ENCODE measurements at regions not wholly inside any gene's neighbourhood (a gene's known extent, or its start where the extent isn't known, plus 50 kb on each side); places are given as distances from the start of the nearest gene placed in this dataset.

DNA sequence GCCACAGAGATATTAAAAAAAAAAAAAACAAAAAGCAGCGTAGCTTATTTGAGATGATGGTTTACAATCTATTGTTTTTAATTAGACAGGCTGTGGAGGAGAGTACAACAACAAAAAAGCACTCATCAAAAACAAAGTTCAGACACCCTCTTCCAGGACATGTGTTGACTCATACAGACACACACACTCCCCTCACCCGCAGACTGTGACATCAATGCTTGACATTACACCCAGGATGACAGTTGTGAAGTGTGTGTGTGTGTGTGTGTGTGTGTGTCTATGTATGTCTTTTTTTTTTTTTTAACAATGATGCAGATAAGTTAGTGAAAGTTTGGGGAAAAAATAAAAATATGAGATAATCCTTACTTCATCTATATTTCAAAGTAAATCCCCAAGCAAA, 303.6 kb downstream of the GPAM start:
- no peak overlapping the region for H3K4me2 ChIP-seq
- no peak overlapping the region for H3K4me3 ChIP-seq
- no peak for ATAC-seq
- POLR2A ChIA-PET = no interaction called here
- H3K9me3 ChIP-seq = no peaks in the 10 kb centered on the region; the same call in 2 of the 3 replicates
- no peaks in the 10 kb centered on the region for H3K4me1 ChIP-seq
- CTCF ChIA-PET = no interaction called here
- no peak for FAIRE-seq
- DNase-seq (ENCODE audit: low read depth in 1 of 2, low spot score in 1 of 2) = no peak
- no peak for TF ChIP-seq ZSCAN20 (CRISPR knock-in tag; IDR thresholded peaks at IDR 0.05)
- TF ChIP-seq KDM5A (IDR thresholded peaks at IDR 0.05) = no peak
- TF ChIP-seq SREBF2 (IDR thresholded peaks at IDR 0.05) = no peak
- TF ChIP-seq MAFK (IDR thresholded peaks at IDR 0.05; ENCODE audit: partially characterized antibody) = no peak
- TF ChIP-seq RARB (CRISPR knock-in tag; IDR thresholded peaks at IDR 0.05) = no peak
- TF ChIP-seq NPAS2 (CRISPR knock-in tag; IDR thresholded peaks at IDR 0.05; ENCODE audit: borderline replicate concordance) = no peak
- TF ChIP-seq, protein P1, sequence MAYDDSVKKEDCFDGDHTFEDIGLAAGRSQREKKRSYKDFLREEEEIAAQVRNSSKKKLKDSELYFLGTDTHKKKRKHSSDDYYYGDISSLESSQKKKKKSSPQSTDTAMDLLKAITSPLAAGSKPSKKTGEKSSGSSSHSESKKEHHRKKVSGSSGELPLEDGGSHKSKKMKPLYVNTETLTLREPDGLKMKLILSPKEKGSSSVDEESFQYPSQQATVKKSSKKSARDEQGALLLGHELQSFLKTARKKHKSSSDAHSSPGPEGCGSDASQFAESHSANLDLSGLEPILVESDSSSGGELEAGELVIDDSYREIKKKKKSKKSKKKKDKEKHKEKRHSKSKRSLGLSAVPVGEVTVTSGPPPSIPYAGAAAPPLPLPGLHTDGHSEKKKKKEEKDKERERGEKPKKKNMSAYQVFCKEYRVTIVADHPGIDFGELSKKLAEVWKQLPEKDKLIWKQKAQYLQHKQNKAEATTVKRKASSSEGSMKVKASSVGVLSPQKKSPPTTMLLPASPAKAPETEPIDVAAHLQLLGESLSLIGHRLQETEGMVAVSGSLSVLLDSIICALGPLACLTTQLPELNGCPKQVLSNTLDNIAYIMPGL (CRISPR knock-in tag; IDR thresholded peaks at IDR 0.05; ENCODE audit: borderline replicate concordance) = no peak
- TF ChIP-seq ZNF302 (CRISPR knock-in tag; IDR thresholded peaks at IDR 0.05) = no peak
- no peak for TF ChIP-seq CHD4 (IDR thresholded peaks at IDR 0.05; ENCODE audit: borderline replicate concordance)
- TF ChIP-seq SMC3 (IDR thresholded peaks at IDR 0.05) = no peak
- TF ChIP-seq ESRRA (IDR thresholded peaks at IDR 0.05; ENCODE audit: borderline replicate concordance, low read length) = no peak
- no peak for TF ChIP-seq RAD21 (conservative IDR thresholded peaks at IDR 0.05 in 1 of 2, IDR thresholded peaks at IDR 0.05 in 1 of 2)
- TF ChIP-seq BHLHE40 (IDR thresholded peaks at IDR 0.05; ENCODE audit: low read depth, low read length) = no peak
- TF ChIP-seq TFCP2L1 (CRISPR knock-in tag; IDR thresholded peaks at IDR 0.05) = no peak
- TF ChIP-seq POLR2A (IDR thresholded peaks at IDR 0.05; ENCODE audit: low read length) = no peak
- TF ChIP-seq EHF (CRISPR knock-in tag; IDR thresholded peaks at IDR 0.05) = no peak
- no peak for TF ChIP-seq MAZ (IDR thresholded peaks at IDR 0.05; ENCODE audit: borderline replicate concordance, low read depth, low read length)
- TF ChIP-seq MYC (IDR thresholded peaks at IDR 0.05; ENCODE audit: borderline replicate concordance, low read length) = no peak
- no peak for TF ChIP-seq CEBPB (IDR thresholded peaks at IDR 0.05)
- H3K27ac ChIP-seq = no peak overlapping the region
- WGBS (ENCODE audit: missing lambda C conversion rate) = 1% methylated on average over 2 of the region's 2 CpGs

DNA sequence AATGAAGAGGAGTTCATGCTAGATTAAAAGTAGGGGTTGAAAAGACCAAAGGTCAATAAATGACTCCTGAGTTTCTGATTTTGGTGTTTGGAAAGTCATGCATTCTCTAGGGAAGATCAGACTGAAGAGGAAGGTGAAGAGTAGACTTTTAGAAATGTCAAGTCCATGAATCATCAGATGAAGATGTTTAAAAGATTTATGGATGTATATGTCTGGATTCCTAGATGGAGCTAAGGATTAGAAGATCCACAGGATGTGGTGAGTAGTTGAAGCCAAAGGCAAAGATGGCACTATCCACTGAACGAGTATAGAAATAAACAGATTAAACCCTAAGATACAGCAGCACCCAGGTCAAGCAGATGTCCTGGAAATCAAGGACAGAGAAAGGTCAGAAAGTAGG, 298.5 kb downstream of the GPAM start:
- ChIA-PET POLR2A (no interaction called here), CTCF (interaction anchor here (0.6 kb wide), 1 partner anchor 11 kb away, joined by 4 read pairs; no protein-coding TSS in a partner anchor)
- ATAC-seq (no peak), DNase-seq (ENCODE audit: low read depth in 1 of 2, low spot score in 1 of 2) (no peak), FAIRE-seq (no peak)
- no peak for TF ChIP-seq RCOR1 (IDR thresholded peaks at IDR 0.05; ENCODE audit: low read depth, low read length)
- no peak for TF ChIP-seq KDM5A (IDR thresholded peaks at IDR 0.05)
- TF ChIP-seq POLR2AphosphoS2 (conservative IDR thresholded peaks at IDR 0.05; ENCODE audit: low read length) = no peak
- TF ChIP-seq HOXA7 (CRISPR knock-in tag; IDR thresholded peaks at IDR 0.05) = no peak
- no peak for TF ChIP-seq HOXB13 (CRISPR knock-in tag; IDR thresholded peaks at IDR 0.05; ENCODE audit: low read depth)
- TF ChIP-seq, protein P2, sequence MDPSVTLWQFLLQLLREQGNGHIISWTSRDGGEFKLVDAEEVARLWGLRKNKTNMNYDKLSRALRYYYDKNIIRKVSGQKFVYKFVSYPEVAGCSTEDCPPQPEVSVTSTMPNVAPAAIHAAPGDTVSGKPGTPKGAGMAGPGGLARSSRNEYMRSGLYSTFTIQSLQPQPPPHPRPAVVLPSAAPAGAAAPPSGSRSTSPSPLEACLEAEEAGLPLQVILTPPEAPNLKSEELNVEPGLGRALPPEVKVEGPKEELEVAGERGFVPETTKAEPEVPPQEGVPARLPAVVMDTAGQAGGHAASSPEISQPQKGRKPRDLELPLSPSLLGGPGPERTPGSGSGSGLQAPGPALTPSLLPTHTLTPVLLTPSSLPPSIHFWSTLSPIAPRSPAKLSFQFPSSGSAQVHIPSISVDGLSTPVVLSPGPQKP (IDR thresholded peaks at IDR 0.05; ENCODE audit: low read depth, low read length) = no peak
- no peak for TF ChIP-seq EHMT2 (IDR thresholded peaks at IDR 0.05; ENCODE audit: low read depth)
- TF ChIP-seq, protein P3, sequence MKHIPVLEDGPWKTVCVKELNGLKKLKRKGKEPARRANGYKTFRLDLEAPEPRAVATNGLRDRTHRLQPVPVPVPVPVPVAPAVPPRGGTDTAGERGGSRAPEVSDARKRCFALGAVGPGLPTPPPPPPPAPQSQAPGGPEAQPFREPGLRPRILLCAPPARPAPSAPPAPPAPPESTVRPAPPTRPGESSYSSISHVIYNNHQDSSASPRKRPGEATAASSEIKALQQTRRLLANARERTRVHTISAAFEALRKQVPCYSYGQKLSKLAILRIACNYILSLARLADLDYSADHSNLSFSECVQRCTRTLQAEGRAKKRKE (CRISPR knock-in tag; IDR thresholded peaks at IDR 0.05; ENCODE audit: low read depth) = no peak
- TF ChIP-seq HEYL (CRISPR knock-in tag; IDR thresholded peaks at IDR 0.05) = no peak
- TF ChIP-seq NFE2L2 (conservative IDR thresholded peaks at IDR 0.05; ENCODE audit: low read length) = no peak
- TF ChIP-seq NPAS2 (CRISPR knock-in tag; IDR thresholded peaks at IDR 0.05; ENCODE audit: borderline replicate concordance) = no peak
- TF ChIP-seq, protein P4, sequence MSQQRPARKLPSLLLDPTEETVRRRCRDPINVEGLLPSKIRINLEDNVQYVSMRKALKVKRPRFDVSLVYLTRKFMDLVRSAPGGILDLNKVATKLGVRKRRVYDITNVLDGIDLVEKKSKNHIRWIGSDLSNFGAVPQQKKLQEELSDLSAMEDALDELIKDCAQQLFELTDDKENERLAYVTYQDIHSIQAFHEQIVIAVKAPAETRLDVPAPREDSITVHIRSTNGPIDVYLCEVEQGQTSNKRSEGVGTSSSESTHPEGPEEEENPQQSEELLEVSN (IDR thresholded peaks at IDR 0.05; ENCODE audit: borderline replicate concordance, low read depth) = no peak
- TF ChIP-seq CBX2 (IDR thresholded peaks at IDR 0.05; ENCODE audit: borderline replicate concordance, low read depth) = no peak
- TF ChIP-seq, protein P5, sequence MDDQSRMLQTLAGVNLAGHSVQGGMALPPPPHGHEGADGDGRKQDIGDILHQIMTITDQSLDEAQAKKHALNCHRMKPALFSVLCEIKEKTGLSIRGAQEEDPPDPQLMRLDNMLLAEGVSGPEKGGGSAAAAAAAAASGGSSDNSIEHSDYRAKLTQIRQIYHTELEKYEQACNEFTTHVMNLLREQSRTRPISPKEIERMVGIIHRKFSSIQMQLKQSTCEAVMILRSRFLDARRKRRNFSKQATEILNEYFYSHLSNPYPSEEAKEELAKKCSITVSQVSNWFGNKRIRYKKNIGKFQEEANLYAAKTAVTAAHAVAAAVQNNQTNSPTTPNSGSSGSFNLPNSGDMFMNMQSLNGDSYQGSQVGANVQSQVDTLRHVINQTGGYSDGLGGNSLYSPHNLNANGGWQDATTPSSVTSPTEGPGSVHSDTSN (IDR thresholded peaks at IDR 0.05) = no peak
- no peak for TF ChIP-seq HDAC2 (IDR thresholded peaks at IDR 0.05)
- TF ChIP-seq CEBPB (IDR thresholded peaks at IDR 0.05) = no peak
- TF ChIP-seq, protein P6, sequence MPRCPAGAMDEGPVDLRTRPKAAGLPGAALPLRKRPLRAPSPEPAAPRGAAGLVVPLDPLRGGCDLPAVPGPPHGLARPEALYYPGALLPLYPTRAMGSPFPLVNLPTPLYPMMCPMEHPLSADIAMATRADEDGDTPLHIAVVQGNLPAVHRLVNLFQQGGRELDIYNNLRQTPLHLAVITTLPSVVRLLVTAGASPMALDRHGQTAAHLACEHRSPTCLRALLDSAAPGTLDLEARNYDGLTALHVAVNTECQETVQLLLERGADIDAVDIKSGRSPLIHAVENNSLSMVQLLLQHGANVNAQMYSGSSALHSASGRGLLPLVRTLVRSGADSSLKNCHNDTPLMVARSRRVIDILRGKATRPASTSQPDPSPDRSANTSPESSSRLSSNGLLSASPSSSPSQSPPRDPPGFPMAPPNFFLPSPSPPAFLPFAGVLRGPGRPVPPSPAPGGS (IDR thresholded peaks at IDR 0.05) = no peak
- TF ChIP-seq ZSCAN20 (CRISPR knock-in tag; IDR thresholded peaks at IDR 0.05) = no peak
- no peak overlapping the region for H3K4me3 ChIP-seq
- no peaks in the 10 kb centered on the region; the same call in 2 of the 3 replicates for H3K9me3 ChIP-seq
- H3K4me2 ChIP-seq = no peak overlapping the region
- WGBS (ENCODE audit: missing lambda C conversion rate) = 0% methylated on average over 1 of the region's 1 CpG
- H3K27ac ChIP-seq = no peak overlapping the region
- no peaks in the 10 kb centered on the region for H3K4me1 ChIP-seq
